NCI-H82 (cell line): ENCODE measurements at regions not wholly inside any gene's neighbourhood (a gene's known extent, or its start where the extent isn't known, plus 50 kb on each side); places are given as distances from the start of the nearest gene placed in this dataset.

ENCODE experiments used
- DNase-seq: peaks from one replicate; lab custom pipeline; 2025; lab: John Stamatoyannopoulos, UW

DNA sequence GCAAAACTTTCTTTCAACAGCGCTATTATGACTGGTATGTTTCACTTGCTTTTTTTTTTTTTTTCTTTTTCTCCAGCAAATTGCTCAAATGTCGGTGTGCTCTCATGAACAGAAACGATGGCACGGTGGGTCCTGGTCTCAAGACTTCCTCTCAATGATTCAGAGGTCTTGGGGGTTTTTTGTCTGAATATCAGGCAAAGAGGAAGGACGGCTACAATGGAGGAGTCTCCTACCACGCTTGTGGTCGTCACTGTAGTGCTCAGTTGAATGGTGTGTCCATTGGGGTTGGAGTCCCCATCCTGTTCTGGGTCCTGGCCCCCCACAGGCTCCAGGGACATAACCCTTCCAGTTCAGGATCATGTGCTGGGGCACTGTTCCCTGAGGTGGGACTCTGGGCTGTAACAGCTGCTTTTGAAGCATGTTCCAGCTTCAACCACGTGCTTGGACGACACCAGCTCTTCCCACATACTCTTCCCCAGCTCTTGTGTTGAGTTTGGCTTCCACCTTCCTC, 266.7 kb upstream of the KLF6 start:
- DNase-seq, result no peak

DNA sequence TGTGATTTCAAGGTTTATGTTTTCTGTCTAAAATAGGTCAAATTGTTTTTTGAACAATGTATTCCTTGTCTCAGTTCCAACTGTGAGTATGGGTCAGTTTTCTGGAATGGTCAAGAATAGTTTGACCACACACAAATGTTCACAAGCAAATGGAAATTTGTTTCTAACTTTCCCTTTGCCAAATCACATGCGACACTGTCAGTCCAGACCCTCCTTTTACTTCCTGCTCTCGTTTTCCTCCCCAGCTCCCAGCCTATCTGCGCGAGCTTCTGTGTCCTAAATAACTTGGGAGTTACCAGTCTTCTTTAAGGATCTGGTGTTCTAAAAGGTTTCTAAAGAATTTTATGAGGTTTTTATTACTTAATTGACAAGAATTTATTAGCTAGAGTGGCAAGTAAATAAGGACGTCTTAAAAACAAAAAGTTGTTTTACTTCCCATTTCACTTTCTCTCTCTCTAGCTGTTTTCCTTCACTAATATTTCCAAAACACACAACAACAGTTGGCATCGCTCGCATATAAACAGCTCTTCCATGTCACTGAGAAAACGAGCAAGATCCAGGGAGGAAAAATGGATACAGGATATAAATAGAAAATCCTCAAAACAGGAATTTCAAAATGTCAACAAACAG, 266.1 kb upstream of the KLF6 start:
- DNase-seq, result no peak

DNA sequence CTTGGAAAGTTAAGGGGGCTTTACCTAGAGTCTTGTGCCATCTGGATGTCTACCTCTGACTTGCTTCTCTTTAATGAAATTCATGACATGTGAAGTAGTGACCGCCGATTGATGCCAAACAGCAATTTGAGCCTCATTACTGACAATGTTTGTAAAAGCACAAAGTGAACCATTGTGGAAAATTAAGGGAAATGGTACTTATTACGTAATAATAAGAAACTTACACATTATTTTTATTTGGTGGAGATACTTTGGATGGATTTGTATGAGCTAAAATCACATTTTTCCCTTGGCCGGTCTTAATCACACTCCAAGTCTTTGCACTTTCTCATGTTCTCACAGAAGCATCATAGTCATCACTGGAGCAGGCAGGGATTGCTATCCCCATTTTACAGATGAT, 265.1 kb upstream of the KLF6 start:
- no peak for DNase-seq

DNA sequence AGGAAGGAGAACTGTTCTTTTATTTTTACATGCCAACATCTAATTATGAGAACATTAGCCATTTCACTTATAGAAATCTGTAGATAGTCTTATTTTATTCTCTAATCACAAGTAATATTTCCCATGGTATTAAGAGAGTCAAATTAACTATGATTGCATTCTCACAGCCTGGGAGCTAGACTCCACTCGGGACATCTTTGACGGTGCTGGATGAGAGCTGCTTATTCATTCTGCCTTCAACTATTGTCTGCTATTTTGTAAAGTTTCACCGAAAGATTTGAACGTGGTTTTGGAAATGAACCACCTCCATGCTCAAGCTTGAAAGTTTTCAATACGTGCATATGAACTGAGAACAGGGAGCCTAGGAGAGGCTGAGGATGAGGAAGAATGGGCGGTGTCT, 264.3 kb upstream of the KLF6 start:
- DNase-seq, result no peak

DNA sequence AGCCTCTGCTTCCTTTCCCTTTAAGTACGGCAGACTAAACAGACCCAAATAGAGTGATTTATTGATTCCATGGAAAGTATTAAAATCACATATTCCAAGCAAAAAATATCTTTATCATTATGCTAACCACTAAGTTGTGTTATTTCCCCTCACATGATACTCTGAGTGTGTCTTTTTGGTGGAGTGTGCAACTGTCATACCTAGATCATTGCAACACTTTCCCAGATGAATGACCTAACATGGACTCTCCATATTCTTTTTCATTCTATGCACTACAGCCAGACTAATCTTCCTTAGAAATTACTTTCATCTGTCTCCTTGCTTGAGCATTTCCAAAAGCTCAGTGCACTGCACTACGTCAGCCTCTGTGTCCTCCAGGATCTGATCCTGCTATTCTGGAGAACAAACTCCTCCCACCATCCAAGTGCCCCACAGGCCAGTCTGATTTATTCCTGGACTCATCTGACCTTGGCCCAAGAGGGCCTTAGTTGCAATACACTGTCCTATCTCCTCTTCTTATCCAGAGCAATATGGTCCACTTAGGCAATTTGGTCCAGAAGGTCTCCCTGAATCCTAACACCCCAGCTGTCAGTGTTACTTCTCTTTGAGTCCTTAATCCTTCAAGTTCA, 263.3 kb upstream of the KLF6 start:
- peak; percentile 9 for DNase-seq

DNA sequence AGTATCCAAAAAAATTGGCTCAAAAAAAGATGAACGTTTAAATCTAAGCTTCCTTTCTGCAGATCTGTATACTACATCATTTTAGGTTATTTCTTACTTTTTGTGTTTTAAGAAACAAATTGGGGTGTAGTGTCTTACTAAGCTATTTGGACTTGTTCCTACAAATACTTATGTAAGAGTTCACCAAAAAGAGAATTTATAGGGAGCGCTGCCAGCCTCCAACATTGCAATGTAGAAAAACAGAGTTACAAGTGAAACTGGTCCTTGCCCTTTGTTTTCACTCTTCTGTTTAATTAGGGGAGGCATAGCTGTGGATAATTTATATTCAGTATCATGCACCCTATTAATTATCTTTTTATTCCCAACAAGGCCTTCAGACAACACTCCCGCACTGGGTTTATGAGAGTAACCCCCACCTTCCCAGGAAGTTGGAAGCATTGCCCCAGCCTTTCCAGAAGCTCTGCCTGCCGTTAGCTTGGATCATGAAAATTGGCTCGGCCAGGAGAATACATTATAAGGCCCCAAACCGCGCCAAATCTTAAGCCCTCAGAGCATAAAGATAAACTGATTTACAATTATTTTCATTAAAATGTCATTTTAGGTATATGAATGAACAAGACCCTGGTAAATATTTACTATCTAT, 261.8 kb upstream of the KLF6 start:
- DNase-seq, result no peak

DNA sequence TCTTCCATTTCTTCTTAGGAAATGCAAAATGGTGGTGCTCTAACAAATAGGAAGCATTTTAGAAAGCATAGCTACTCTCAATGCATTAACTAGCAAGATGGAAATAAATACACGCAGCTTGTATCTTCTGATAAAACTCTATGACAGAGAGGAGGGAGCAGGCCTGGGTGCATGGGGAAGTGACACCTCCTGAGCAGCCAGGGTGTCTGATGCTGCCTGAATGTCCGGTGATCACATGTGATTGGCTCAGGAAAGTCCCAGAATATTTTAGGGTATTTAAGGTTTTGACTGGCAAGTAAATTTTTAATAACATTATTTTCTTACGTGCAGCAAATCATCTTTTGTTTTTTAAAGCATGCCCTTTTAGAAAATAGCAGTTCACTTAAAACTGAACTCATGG, 261.0 kb upstream of the KLF6 start:
- no peak for DNase-seq

DNA sequence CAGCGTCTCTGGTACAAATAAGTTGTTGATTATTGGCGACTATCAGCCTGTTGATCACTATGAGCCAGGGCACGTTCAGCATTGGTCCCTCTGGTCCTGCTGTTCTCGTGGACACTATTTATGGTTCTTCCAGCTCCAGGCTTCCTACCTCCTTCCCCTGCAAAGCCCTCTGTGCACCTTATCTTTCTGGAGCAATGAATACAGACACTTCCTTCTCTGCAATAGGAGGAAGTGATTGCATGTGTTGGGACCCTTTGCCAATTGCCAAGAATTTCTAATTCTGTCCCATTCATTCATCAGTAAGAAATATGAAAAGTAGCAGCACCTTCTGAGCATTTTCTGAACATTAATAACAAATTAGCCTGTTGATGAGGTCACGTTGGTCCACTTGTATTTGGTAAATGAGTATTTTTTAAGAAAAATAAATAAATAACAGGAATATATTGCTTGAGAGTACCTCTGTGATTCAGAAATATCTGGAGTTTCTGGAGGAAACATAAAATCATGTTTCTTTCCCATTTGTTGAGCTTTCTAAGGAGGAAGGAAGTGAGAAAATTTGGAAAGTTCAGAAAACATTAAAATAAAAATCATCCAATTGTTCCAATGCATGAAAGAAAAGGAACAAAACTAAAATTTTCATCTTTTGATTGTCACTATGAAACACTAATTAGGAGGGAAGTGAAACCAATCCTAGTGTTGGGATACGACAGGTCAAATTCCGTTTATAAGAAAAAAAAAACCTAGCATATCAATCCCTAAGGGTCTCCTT, 259.1 kb upstream of the KLF6 start:
- DNase-seq, result no peak

DNA sequence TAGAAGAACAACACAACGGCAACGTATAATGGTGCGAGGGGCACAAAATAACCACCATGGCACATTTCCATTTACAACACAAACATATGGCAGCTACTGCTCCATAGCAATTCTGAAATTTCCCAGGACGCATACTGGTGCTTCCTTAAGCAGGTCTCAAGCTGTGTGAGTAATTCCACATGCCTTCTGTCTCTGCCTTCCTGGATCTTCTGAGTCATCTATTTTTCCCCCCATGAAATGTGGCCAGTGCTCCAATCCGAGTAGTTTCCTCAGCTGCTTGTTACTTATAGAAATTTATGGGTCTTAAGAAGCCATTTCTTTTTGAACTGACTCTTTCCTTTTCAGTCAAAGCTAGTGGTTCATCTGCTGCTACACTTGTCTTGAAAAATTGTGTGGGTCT, 256.6 kb upstream of the KLF6 start:
- DNase-seq, result no peak

DNA sequence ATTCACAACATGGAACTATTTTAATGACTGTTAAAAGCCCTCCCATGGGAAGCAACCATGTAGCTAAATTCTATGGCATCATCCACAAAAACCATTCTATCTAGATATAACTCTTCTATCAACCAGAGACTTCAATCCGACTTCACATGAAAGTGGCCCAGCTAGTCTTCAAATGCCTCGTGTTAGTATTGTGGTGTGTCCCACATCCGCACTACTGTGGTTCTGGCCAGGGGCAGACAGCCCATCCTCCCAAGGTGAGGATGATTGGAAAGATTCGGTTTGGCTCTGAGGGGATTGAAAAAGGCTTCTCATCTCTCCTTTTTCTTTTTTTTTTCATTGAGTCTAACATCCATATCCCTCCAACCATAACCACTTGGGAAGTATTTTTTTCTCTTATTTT, 253.0 kb upstream of the KLF6 start:
- no peak for DNase-seq

DNA sequence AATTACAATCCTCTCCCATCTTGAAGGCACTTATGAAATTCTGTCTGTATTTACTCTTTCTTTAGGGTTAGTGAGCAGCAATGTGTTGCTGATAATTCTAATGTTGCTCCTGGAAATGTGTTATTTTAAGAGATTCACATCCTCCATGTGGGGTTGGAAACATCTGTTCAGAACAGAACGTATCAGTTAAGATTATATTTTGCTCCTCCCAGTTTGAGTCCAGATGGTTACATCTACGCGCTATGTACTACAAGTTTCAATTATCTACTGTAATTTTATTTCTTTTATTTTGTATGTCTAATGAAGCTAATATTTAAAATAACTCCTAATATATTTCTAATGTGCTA, 250.6 kb upstream of the KLF6 start:
- DNase-seq, result no peak

DNA sequence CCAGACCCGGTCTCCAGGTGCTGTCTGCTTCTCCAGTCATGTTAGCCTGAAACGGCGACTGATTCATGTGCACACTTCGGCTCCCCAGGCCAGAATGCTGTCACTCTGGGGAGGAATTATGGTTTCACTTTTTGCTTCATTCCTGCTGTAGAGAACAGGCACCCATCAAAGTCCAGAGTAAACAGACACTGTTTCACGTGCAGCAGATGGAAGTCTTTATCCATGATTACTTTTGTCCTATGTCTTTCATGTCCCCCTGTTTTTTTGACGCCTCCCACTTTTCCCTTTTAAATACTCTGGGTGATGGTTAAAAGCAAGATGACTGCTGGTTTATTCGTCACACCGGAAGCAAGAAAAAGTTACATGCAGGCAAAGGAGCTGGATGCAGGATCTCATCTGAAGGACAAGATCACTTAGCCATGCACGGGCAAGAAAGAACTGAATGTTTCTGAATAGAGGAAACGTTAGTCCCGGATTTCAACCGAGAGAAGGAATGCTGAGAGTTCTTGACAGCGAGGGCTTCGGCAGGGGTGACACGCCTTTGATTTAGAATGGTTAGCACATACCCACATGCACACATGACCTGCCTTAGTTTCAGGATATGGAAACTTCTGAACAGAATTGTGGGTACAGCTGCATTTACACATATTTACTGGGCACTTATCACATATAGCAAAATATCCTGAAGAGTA, 250.0 kb upstream of the KLF6 start:
- DNase-seq, result no peak

DNA sequence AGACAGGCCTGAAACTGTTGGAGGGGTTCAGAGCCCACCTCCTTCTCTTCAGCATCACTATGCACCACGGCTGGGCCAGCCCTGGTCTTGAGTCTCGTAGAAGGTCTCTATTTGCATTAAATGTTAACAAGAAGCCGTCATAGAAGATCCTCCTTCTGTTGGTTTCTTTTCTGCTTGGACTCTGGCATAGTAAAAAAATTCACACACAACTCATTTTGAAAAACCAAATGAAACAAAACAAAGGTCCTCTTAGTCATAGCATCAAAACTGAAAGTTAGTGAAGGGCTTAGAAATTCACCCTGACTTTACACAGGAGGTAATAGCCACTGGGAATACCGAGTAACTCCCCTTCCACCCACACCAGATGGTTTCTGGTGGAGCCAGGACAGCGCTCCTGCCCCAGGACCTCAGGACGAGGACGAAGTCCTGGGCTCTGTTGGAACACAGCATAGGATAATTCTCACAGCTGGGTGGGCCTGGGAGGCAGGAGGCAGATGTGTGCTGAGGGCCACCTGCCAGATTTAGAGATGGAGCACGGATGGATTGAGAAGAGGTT, 248.4 kb upstream of the KLF6 start:
- no peak for DNase-seq

DNA sequence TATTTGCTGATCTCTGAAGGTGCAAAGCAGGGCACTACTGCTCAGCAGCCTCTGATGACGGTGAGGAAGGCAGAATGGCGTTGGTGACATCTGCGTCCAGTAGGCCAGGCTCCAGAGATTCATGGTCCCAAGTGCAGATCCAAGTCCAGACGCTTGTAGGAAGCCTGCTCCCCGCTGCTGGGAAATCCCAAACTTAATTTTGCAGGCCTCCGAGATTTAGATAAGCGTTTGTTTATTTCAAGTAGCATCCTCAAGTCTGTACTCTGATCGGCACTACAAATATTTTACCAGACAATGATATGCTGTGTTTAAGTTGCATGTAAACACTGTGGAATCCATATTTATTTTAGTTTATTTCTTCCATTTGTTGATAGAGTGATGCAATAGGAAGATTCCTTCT, 244.9 kb upstream of the KLF6 start:
- DNase-seq, result no peak

DNA sequence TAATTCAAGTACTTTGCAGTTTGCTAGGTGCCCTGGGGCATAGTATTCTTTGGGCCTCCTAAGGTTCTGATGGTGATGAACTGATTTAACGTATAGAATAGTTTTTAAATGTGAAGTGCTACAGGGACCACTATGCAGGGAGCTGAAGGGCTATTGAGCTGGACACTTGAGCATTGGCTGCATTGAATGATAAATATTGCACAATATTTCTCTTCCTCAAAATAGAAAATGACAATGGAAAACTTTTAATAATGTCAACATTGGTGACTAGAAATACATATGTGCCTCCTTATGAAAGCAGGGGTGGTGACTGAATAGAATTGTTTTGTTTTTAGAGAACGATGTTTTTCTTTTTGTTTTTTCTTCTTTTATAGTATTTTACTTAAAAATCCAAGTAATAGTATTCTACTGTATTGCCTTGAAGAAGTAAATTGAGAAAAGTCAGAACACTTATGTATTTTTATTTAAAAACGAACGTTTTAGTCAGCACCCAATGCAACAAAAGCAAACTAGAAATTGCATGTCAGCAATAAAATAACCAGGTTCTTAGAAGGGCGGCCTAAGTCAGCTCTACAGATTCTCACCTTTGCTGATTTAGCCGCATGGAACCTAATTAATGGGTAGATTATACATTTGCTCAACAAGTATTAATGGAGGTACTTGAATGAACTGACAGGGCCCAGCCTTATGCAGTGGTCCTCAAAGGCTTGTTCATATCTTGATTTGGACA, 244.0 kb upstream of the KLF6 start:
- no peak for DNase-seq

DNA sequence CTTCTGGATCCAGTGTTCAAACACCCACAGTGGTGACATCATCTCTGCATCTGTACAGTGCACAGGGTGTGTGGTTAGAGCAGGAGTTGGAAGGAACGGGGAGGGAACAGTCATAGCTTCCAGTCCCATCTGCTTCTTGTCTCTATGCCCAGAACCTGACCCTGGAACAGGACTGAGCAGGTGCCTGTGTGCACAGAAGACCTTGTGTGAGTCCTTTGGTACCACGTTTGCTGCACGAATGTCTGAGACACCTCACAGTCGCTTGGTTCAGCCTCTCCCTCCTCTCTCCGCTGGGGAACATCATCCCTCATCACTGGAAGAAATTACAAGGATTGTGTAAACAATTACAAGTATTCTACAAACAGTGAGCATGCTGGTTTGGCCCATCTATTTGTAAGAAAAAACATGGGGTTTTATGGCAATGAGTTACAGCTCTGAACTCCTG, 243.0 kb upstream of the KLF6 start:
- no peak for DNase-seq

DNA sequence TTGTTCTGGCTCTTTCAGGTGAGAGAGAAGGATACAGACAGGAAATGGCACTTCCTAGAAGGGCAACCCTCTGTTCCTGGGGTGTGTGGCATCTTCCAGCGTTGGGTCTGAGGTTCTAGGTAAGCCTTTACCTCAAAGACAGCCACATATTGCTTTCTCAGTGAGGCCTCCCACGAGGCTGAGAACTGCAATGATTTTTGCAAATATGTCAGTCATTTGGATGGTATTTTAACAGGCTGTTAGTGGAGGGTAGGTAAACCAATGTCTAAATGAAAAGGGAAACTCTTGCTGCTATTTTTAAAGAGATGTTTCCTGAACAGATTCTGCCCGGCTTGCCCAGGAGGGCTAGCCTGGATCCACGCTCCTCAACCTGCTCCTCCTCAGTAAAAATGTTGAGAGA, 240.3 kb upstream of the KLF6 start:
- DNase-seq, result no peak

DNA sequence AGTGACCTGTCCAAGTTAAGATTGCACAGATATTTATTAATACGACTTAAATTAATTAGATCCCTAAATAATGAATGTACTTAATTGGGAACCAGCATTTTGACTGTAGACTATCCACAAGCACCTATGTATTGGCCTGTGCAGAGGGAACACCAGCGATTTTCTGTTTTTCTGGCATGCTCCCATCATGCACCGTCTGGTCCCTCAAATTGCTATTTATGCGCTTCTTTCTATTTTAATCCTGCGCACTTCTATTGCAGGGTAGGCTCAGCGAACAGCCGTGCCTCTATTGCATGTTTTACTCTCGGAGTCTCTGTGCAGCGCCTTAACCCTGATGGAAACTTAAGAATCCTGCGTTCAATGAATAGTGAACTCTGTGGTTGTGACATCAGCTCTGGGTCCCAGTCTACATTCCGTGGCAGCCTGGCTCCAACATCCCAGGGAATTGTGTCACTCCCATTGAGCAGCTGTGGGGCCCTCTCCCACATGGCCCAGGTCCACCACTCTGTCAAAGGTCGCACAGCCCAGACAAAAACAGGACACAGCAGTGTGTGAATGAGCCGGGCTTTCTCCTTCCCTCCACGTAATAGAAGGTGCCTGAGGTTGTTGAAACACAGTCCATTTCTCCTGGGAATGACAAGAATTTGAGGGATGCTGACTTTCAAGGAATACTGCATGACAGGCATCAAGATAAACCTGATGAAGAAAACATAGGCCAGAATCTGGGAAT, 239.7 kb upstream of the KLF6 start:
- no peak for DNase-seq

DNA sequence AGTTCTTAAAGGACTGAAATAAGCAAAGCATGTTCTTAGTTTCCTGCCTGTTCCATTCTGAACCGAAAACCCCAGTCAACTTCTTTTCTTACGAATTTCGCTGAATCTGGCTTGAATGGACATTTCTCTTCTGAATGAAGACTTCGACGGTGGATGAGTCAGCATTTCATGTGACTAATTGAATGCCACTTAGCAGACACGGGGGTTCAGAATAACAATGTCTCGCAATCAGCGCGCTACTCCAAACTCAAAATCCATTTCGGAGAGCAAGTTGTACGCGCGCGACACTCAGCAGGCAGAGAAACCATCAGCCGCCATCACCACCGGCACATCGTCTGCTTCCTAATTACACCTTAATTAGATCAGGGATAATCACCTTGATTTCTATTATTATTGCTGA, 239.0 kb upstream of the KLF6 start:
- no peak for DNase-seq

DNA sequence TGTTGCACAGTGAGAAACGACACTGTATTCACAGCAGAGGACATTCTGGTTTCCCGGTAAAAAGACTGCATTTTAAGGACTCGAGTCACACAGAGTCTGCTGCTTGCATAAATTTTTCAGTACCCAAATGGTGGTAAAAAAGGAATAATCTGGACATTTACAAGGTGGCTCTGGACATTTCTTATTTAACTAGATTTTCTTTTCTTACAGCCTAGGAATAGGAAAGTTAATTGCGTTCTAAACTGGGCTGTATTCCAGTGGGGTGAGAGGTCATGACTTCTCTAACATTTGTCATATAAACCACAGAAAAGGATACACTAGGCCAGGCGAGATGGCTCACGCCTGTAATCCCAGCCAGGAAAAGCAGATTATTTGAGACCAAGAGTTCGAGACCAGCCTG, 237.5 kb upstream of the KLF6 start:
- no peak for DNase-seq

DNA sequence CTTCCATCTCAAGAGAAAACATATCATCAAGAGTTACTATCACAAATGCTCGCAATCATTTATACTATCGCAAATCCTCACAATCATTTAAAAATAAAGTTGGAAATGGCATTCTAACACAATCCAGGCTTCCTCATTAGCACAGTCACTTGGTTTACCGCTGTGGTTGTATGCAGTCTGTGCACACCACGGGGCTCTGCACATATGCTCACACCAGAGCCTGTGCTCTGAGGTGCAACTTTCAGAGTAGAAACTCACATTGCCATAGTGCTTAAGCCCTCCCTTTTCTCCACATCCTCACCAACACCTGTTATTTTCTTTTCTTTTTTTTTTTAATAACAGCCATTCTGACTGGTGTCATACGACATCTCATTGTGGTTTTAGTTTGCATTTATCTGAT, 235.6 kb upstream of the KLF6 start:
- DNase-seq, result no peak
